GM12878 (cell line): ENCODE measurements at regions not wholly inside any gene's neighbourhood (a gene's known extent, or its start where the extent isn't known, plus 50 kb on each side); places are given as distances from the start of the nearest gene placed in this dataset.

Experiments
- ATAC-seq: fragments of 200-7000 bp; cut with Tn5 transposase; 3 replicates; pipeline ENCODE4 v1.9.1; 2020; ENCODE audit warnings: mild to moderate bottlenecking, moderate library complexity
- BruUV-seq: library from RNA; stranded (reverse); fragments of 400-500 nt; replicated peaks from 2 replicates; lab custom pipeline; 2021; lab: Mats Ljungman, UMichigan
- CTCF ChIA-PET: fragments of 300-600 bp; sonication (Branson Sonifier 250); formaldehyde crosslinking; extraction: SDS; loops from one replicate; lab custom pipeline; 2021; ENCODE audit warnings: inconsistent platforms; lab: Yijun Ruan, JAX
- POLR2A ChIA-PET: fragments of 350-600 bp; formaldehyde crosslinking; extraction: SDS; loops from one replicate; lab custom pipeline; 2021; ENCODE audit warnings: inconsistent platforms; lab: Charles Lee
- RAD21 ChIA-PET: fragments of 300-600 bp; sonication (Branson Sonifier 250); formaldehyde crosslinking; loops from one replicate; lab custom pipeline; 2023; ENCODE audit warnings: antibody characterized with exemption; ENCODE audit not compliant: unreplicated experiment; lab: Charles Lee
- SMC1A ChIA-PET: fragments of 300-600 bp; sonication (Branson Sonifier 250); formaldehyde crosslinking; loops from one replicate; lab custom pipeline; 2023; ENCODE audit not compliant: unreplicated experiment, uncharacterized antibody; lab: Charles Lee
- DNase-seq: peaks from one replicate; pipeline ENCODE4 v3.0.0-alpha.2; 2011; ENCODE audit warnings: low read depth, low spot score
- FAIRE-seq: peaks from 3 replicates; lab custom pipeline; 2011; peaks lifted over from hg19 to GRCh38; lab: Jason Lieb, UNC
- H2AFZ ChIP-seq: 2 replicates; pipeline ENCODE4 v1.6.0; 2011; ENCODE audit warnings: low read depth, low read length, control low read depth; ENCODE audit not compliant: control insufficient read depth
- H3K27ac ChIP-seq: 2 replicates; pipeline ENCODE4 v1.5.1; 2011; ENCODE audit warnings: control low read depth; ENCODE audit not compliant: control insufficient read depth, insufficient read depth
- H3K27me3 ChIP-seq, 2 experiments: replicated peaks in 1 of 2; 2 replicates each; pipeline versions ENCODE4 v1.6.0 to v1.6.1; 2011; ENCODE audit warnings: low read length in 1 of 2; ENCODE audit not compliant: control insufficient read depth in 2 of 2, insufficient read depth in 2 of 2
- H3K36me3 ChIP-seq, 2 experiments: 2 replicates each; pipeline ENCODE4 v1.5.1; 2011; ENCODE audit warnings: low read length in 1 of 2; ENCODE audit not compliant: control insufficient read depth in 2 of 2, insufficient read depth in 2 of 2
- H3K4me1 ChIP-seq: 2 replicates; pipeline ENCODE4 v1.6.1; 2011; ENCODE audit warnings: mild to moderate bottlenecking, low read length, moderate library complexity, mixed read lengths; ENCODE audit not compliant: control insufficient read depth, insufficient read depth
- H3K4me2 ChIP-seq: 2 replicates; pipeline ENCODE4 v1.6.0; 2011; ENCODE audit warnings: control low read depth; ENCODE audit not compliant: control insufficient read depth, insufficient read depth
- H3K4me3 ChIP-seq: fragments of 200-600 bp; sonication (generic); 2 replicates; pipeline ENCODE4 v1.5.1; 2016
- H3K79me2 ChIP-seq: 2 replicates; pipeline ENCODE4 v1.6.0; 2011; ENCODE audit warnings: low read length; ENCODE audit not compliant: control insufficient read depth, insufficient read depth
- H3K9ac ChIP-seq: 2 replicates; pipeline ENCODE4 v1.8.0; 2011; ENCODE audit warnings: low read length, control low read depth, mixed read lengths; ENCODE audit not compliant: control insufficient read depth, insufficient read depth
- H3K9me3 ChIP-seq: replicated peaks from 3 replicates; pipeline ENCODE4 v1.5.1; 2011; ENCODE audit warnings: mild to moderate bottlenecking, low read length; ENCODE audit not compliant: control insufficient read depth, insufficient read depth
- H4K20me1 ChIP-seq: 2 replicates; pipeline ENCODE4 v1.6.0; 2011; ENCODE audit not compliant: control insufficient read depth, insufficient read depth
- CBX5 ChIP-seq: sonication (generic); IDR thresholded peaks from 2 replicates; pipeline ENCODE4 v1.6.1; 2016; ENCODE audit warnings: low read depth, moderate library complexity, mild to moderate bottlenecking, inconsistent platforms
- IRF4 ChIP-seq: IDR thresholded peaks from 2 replicates; pipeline ENCODE4 v1.6.1; 2011; ENCODE audit warnings: low read depth, low read length
- MLLT1 ChIP-seq: fragments of 450-650 bp; IDR thresholded peaks from 2 replicates; pipeline ENCODE4 v1.6.1; 2016; ENCODE audit warnings: mild to moderate bottlenecking
- MTA3 ChIP-seq: IDR thresholded peaks from 2 replicates; pipeline ENCODE4 v1.6.1; 2012; ENCODE audit warnings: low read length, inconsistent platforms, borderline replicate concordance
- POU2F2 ChIP-seq: IDR thresholded peaks from 3 replicates; pipeline ENCODE4 v1.6.1; 2011; ENCODE audit warnings: low read depth, mild to moderate bottlenecking, low read length, borderline replicate concordance
- SP1 ChIP-seq: IDR thresholded peaks from one replicate; pipeline ENCODE4 v1.6.1; 2011; ENCODE audit warnings: low read depth, low read length
- SREBF2 ChIP-seq: IDR thresholded peaks from 2 replicates; pipeline ENCODE4 v1.6.1; 2012; ENCODE audit warnings: mild to moderate bottlenecking, low read length
- TCF12 ChIP-seq: IDR thresholded peaks from 2 replicates; pipeline ENCODE4 v1.6.1; 2011; ENCODE audit warnings: low read depth, mild to moderate bottlenecking, low read length
- YBX1 ChIP-seq: fragments of 450-650 bp; IDR thresholded peaks from 2 replicates; pipeline ENCODE4 v1.6.1; 2016; ENCODE audit warnings: antibody characterized with exemption
- ZNF687 ChIP-seq: fragments of 450-650 bp; IDR thresholded peaks from 2 replicates; pipeline ENCODE4 v1.6.1; 2017; ENCODE audit warnings: mild to moderate bottlenecking, moderate library complexity
- WGBS: methylation state at CpG from one replicate; pipeline ENCODE4 v1.1.6; 2016; ENCODE audit warnings: low lambda C conversion rate; ENCODE audit not compliant: insufficient replicate concordance, insufficient coverage; ENCODE audit errors: missing lambda C conversion rate; 5-methylcytosine and 5-hydroxymethylcytosine counted together
- in situ Hi-C: fragments of 300-500 bp; cut with MboI; formaldehyde crosslinking; loops from 9 replicates; pipeline ENCODE4 v1.14.3; 2018; ENCODE audit warnings: mixed read lengths
- intact Hi-C: fragments of 100-400 bp; cut with micrococcal nuclease; formaldehyde crosslinking; loops from one replicate; pipeline ENCODE4 v1.14.2; 2022; ENCODE audit not compliant: unreplicated experiment
- TF ChIP-seq, protein P1 (sequence below): IDR thresholded peaks from 2 replicates; pipeline ENCODE4 v1.6.1; 2011; ENCODE audit warnings: borderline replicate concordance, low read depth, mild to moderate bottlenecking, moderate library complexity, low read length; ENCODE audit not compliant: insufficient read depth, poor library complexity, severe bottlenecking
- TF ChIP-seq, protein P2 (sequence below): IDR thresholded peaks from 2 replicates; pipeline ENCODE4 v1.6.1; 2011; ENCODE audit warnings: mild to moderate bottlenecking, low read depth, low read length, moderate library complexity; ENCODE audit not compliant: insufficient replicate concordance

GRCh38 chr9:26437056-26437711, 455.4 kb downstream of the CAAP1 start (continued):
- TF ChIP-seq MLLT1: no peak

DNA sequence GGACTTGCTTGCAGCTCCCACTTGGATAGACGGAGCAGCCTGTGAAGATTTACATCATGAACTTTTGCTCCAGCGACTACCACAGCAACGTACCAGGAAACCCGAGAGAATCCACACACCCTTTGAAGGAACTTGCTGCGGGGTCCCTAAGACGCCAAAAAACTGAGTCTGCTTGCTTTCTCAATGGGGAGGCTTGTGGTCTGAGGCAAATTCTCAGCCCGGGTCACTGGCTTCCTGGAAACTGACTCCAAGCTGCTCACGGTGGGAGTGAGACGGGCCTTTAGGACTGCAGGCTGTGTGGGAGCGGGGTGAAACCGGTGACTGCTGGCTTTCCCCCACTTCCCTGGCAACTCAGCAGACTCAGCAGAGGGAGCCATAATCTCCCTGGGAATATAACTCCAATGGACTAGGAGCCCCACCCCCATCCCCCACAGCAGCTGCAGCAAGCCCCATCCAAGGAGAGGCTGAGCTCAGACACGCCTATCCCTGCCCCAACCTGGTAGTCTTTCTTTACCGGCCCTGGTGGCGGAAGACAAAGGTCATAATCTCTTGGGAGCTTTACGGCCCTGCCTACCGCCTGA, 466.0 kb downstream of the CAAP1 start:
- Histone ChIP-seq H3K4me2 (no peak overlapping the region), H2AFZ (no peak overlapping the region), H3K79me2 (no peaks in the 10 kb centered on the region), H3K27ac (no peak overlapping the region), H3K4me1 (no peaks in the 10 kb centered on the region), H3K4me3 (no peak overlapping the region), H3K9ac (no peak overlapping the region), H3K9me3 (no peaks in the 10 kb centered on the region), H3K27me3 (no peaks in the 10 kb centered on the region), H4K20me1 (no peaks in the 10 kb centered on the region), H3K36me3 (no peaks in the 10 kb centered on the region)
- FAIRE-seq: no peak
- ChIA-PET SMC1A (no interaction called here), CTCF (no interaction called here), POLR2A (no interaction called here), RAD21 (no interaction called here)
- ATAC-seq: no peak
- DNase-seq: no peak
- no TSS peak for BruUV-seq
- WGBS: 53% methylated on average over 16 of the region's 16 CpGs
- intact Hi-C loops (no loop called here), in situ Hi-C loops (no loop called here)
- TF ChIP-seq TCF12 (no peak), MLLT1 (no peak), SP1 (no peak), IRF4 (no peak), ZNF687 (no peak), SREBF2 (no peak), MTA3 (no peak), CBX5 (no peak), YBX1 (no peak), POU2F2 (no peak)
- TF ChIP-seq, protein P1, sequence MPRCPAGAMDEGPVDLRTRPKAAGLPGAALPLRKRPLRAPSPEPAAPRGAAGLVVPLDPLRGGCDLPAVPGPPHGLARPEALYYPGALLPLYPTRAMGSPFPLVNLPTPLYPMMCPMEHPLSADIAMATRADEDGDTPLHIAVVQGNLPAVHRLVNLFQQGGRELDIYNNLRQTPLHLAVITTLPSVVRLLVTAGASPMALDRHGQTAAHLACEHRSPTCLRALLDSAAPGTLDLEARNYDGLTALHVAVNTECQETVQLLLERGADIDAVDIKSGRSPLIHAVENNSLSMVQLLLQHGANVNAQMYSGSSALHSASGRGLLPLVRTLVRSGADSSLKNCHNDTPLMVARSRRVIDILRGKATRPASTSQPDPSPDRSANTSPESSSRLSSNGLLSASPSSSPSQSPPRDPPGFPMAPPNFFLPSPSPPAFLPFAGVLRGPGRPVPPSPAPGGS: no peak
- TF ChIP-seq, protein P2, sequence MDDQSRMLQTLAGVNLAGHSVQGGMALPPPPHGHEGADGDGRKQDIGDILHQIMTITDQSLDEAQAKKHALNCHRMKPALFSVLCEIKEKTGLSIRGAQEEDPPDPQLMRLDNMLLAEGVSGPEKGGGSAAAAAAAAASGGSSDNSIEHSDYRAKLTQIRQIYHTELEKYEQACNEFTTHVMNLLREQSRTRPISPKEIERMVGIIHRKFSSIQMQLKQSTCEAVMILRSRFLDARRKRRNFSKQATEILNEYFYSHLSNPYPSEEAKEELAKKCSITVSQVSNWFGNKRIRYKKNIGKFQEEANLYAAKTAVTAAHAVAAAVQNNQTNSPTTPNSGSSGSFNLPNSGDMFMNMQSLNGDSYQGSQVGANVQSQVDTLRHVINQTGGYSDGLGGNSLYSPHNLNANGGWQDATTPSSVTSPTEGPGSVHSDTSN: no peak
